SK-N-MC (cell line): ENCODE measurements at regions not wholly inside any gene's neighbourhood (a gene's known extent, or its start where the extent isn't known, plus 50 kb on each side); places are given as distances from the start of the nearest gene placed in this dataset.
"Not testable (repeated sequence)": the region's sequence is repeated elsewhere in the genome, so short reads cannot be mapped to it uniquely, and the experiment has no call there.

Source experiments
- DNase-seq: peaks from one replicate; pipeline ENCODE4 v3.0.0-alpha.2; 2011; ENCODE audit warnings: low read depth, low spot score
- H3K27ac ChIP-seq: fragments of 200-600 bp; sonication (generic); 2 replicates; pipeline ENCODE4 v1.5.1; 2016; ENCODE audit warnings: mixed run types
- H3K36me3 ChIP-seq: fragments of 200-600 bp; sonication (generic); 2 replicates; pipeline ENCODE4 v1.6.1; 2017; ENCODE audit warnings: antibody characterized with exemption, low read length, mixed read lengths; ENCODE audit not compliant: insufficient read depth
- H3K4me3 ChIP-seq: fragments of 200-600 bp; sonication (generic); 2 replicates; pipeline ENCODE4 v1.5.1; 2016
- H3K9ac ChIP-seq: fragments of 200-600 bp; sonication (generic); 2 replicates; pipeline ENCODE4 v1.8.0; 2017; ENCODE audit warnings: mixed run types, mixed read lengths; ENCODE audit not compliant: insufficient read length
- H3K9me3 ChIP-seq: fragments of 200-600 bp; sonication (generic); 2 replicates; pipeline ENCODE4 v1.6.1; 2017; ENCODE audit warnings: low read depth, mild to moderate bottlenecking, antibody characterized with exemption, low read length, moderate library complexity, mixed read lengths
- EZH2 ChIP-seq: fragments of 200-600 bp; sonication (generic); IDR thresholded peaks from one replicate; pipeline ENCODE4 v1.6.1; 2017; ENCODE audit warnings: antibody characterized with exemption
- FOXP2 ChIP-seq: optimal IDR thresholded peaks from 2 replicates; pipeline ENCODE3; 2011; ENCODE audit warnings: mild to moderate bottlenecking, moderate library complexity; ENCODE audit not compliant: insufficient read depth; ENCODE audit errors: extremely low read length, control extremely low read depth
- POLR2AphosphoS5 ChIP-seq: IDR thresholded peaks from 2 replicates; pipeline ENCODE4 v1.6.1; 2012; ENCODE audit warnings: mild to moderate bottlenecking, low read depth, low read length, borderline replicate concordance

DNA sequence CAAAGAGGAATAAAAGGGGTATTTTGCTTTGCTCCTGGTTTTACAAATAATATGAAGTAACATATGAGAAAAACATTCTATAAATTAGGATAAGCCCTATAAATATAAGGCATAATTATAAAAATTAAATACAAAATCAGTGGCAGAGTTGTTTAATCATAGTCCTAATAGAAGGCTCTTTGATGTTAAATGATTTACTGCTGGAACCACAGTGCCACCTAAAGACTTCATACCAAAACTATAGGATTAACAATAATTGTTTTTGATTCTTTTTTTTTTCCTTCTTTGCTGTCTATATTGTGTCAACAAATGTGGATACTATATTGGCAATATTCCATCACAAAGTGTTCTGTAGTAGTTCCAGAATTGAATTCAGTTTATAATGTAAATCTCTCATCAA lies 837.7 kb upstream of the SLC39A10 start:
- Histone ChIP-seq H3K4me3 (no peak overlapping the region), H3K9me3 (no peaks in the 10 kb centered on the region), H3K36me3 (no peaks in the 10 kb centered on the region), H3K27ac (no peak overlapping the region), H3K9ac (no peak overlapping the region)
- peak; percentile 16 for DNase-seq
- TF ChIP-seq FOXP2, result no peak
- no peak for TF ChIP-seq POLR2AphosphoS5
- no peak for TF ChIP-seq EZH2

DNA sequence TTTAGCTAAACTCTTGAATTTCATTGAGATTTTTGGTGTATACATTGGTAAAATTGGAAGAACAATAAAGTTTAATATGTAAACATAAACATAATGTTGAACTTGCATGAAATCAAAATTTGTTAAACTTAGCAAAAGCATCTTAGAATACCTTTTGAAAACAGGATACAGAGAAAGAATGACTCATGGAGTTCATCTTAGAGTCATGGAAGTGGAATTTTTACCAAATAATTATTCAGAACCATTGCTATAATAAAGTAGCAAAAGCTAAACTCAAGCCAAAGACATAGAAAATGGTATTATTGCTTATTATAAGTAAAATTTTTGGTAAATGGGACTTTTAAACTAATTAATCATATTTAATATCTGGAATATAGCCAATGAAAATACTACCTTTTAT lies 841.6 kb upstream of the SLC39A10 start:
- Histone ChIP-seq H3K4me3 (no peak overlapping the region), H3K9me3 (no peaks in the 10 kb centered on the region), H3K36me3 (no peaks in the 10 kb centered on the region), H3K27ac (no peak overlapping the region), H3K9ac (no peak overlapping the region)
- TF ChIP-seq FOXP2 (no peak), POLR2AphosphoS5 (no peak), EZH2 (no peak)
- DNase-seq, result no peak

DNA sequence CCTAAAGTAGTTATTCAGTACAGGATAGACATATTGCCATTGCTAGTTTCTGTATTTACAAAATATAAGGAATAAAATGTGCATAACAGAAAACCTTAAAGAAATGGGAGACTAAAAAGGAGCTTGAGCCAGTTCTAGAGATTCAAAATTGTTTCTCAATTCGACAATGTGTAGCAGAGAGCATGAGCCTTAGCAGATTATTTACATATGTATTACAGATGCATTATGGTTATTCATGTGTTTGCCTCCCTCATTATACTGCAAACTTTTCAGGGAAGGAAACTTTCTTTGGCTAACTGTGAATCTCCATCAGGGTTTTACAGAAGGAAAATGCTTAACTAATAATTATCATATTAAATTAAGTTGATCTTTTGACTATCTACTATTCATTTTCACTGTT lies 854.4 kb upstream of the SLC39A10 start:
- Histone ChIP-seq H3K4me3 (no peak overlapping the region), H3K9me3 (no peaks in the 10 kb centered on the region), H3K27ac (no peak overlapping the region), H3K36me3 (no peaks in the 10 kb centered on the region), H3K9ac (no peak overlapping the region)
- TF ChIP-seq FOXP2 (no peak), POLR2AphosphoS5 (no peak), EZH2 (no peak)
- DNase-seq, result no peak

DNA sequence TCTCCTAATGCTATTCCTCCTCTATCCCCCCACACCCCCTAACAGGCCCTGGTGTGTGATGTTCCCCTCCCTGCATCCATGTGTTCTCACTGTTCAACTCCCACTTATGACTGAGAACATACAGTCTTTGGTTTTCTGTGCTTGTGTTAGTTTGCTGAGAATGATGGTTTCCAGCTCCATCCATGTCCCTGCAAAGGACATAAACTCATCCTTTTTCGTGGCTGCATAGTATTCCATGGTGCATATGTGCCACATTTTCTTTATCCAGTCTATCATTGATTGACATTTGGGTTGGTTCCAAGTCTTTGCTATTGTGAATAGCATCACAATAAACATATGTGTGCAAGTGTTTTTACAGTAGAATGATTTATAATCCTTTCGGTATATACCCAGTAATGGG lies 870.0 kb upstream of the SLC39A10 start:
- not testable (repeated sequence) for DNase-seq, H3K27ac ChIP-seq, H3K9me3 ChIP-seq, H3K36me3 ChIP-seq, H3K4me3 ChIP-seq, H3K9ac ChIP-seq

DNA sequence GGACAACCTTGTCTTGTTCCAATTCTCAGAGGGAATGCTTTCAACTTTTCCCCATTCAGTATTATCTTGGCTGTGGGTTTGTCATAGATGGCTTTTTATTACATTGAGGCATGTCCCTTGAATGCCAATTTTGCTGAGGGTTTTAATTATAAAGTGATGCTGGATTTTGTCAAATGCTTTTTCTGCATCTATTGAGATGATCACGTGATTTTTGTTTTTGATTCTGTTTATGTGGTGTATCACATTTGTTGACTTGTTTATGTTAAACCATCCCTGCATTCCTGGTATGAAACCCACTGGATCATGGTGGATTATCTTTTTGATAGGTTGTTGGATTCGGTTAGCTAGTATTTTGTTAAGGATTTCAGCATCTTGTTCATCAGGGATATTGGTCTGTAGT lies 885.6 kb upstream of the SLC39A10 start:
- not testable (repeated sequence) for H3K4me3 ChIP-seq, DNase-seq, H3K27ac ChIP-seq, H3K36me3 ChIP-seq, H3K9ac ChIP-seq, H3K9me3 ChIP-seq

DNA sequence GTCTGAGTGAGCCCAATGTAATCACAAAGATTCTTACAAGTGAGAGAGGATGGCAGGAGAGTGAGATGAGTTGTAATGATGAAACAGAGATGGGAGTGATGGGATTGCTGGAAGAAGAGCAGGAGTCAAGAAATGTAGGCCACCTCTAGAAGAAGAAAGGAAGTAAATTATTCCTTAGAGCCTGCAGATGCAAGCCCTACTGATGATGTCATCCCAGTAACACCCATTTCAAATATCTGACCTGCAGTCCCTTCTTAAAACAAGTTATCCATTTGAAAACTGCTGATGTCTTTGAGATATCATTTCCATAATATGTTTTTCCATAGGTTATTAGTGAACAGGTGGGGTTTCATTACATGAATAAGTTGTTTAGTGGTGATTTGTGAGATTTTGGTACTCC lies 888.0 kb upstream of the SLC39A10 start:
- DNase-seq, result no peak
- TF ChIP-seq FOXP2 (no peak), POLR2AphosphoS5 (no peak), EZH2 (no peak)

DNA sequence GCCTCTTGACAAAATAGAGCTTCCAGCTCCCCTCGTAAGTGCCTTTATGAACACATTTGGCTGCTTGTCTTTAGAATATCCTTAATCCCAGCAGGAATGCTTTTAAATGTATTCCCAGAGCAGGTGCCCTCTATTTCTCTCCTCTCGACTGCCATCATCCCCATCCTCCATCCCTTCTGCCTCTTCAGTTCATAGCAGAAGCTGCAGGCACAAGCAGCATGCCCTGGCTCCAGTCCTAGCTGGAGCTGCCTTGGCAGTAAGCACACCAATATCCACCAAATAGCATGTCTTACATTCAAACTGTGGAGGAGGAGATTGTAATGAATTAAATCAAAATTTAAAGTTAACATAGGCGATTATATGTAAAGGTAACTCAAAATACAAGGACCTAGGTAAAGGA lies 891.3 kb upstream of the SLC39A10 start:
- Histone ChIP-seq H3K9ac (no peak overlapping the region), H3K27ac (no peak overlapping the region), H3K4me3 (no peak overlapping the region), H3K36me3 (no peaks in the 10 kb centered on the region), H3K9me3 (no peaks in the 10 kb centered on the region)
- TF ChIP-seq POLR2AphosphoS5 (no peak), FOXP2 (no peak), EZH2 (no peak)
- no peak for DNase-seq

More for the DNA sequence above, 888.0 kb upstream of the SLC39A10 start:
- Histone ChIP-seq H3K9ac (no peak overlapping the region), H3K4me3 (no peak overlapping the region), H3K9me3 (no peaks in the 10 kb centered on the region), H3K27ac (no peak overlapping the region), H3K36me3 (no peaks in the 10 kb centered on the region)

DNA sequence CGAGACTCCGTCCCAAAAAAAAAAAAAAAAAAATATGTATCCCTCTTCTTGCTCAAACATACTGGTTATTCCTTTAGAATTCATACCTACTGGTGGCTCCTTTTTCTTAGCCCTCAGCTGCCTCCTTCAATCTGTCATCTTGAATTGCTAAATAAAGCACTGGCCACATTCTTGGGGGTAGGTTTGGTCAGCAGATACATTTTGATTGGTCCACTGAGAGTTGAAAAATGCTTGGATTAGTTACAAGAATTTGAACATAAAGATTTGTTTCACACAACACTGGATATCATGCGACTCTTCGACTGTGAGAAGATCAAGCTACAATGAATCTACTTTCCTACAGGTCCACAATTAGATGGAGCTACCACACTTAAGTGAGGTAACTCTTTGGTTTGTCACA lies 906.1 kb upstream of the SLC39A10 start:
- TF ChIP-seq POLR2AphosphoS5 (no peak), FOXP2 (no peak), EZH2 (no peak)
- Histone ChIP-seq H3K9me3 (no peaks in the 10 kb centered on the region), H3K36me3 (no peaks in the 10 kb centered on the region), H3K4me3 (no peak overlapping the region), H3K27ac (no peak overlapping the region), H3K9ac (no peak overlapping the region)
- DNase-seq, result no peak

DNA sequence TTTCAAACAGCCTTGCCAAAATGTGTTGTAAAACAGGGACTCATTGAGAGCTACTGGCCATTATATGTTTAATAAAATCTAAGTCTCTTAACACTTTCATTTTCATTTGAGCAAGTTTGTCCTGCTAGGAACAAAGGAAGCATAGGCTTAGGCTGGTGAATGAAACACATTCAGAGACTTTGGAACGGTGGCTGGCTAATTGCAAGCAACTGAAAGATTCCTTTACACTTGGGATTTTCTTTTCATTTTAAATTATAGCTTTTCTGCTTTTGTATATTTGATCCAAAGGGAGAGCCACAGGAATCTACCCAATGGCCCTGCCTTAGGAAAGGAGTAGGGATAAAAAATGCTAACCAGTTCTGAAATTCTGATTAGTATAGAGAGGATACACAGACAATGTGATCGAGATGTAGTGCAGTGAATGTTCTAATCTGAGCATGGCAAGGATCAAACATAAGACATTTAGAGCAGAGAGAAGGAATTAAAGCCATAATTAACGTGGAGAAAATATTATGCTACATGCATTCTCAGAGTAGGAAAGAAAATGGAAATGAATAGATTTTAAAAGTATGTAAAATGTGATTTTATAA lies 911.4 kb upstream of the SLC39A10 start:
- Histone ChIP-seq H3K36me3 (no peaks in the 10 kb centered on the region), H3K9me3 (no peaks in the 10 kb centered on the region), H3K27ac (no peak overlapping the region), H3K4me3 (no peak overlapping the region), H3K9ac (no peak overlapping the region)
- DNase-seq, result no peak
- TF ChIP-seq EZH2 (no peak), POLR2AphosphoS5 (no peak), FOXP2 (no peak)
